Sigmoid colon (tissue), 6 donors: ENCODE measurements at regions not wholly inside any gene's neighbourhood (a gene's known extent, or its start where the extent isn't known, plus 50 kb on each side); places are given as distances from the start of the nearest gene placed in this dataset.

Source experiments
- DNase-seq: peaks from one replicate; pipeline ENCODE4 v3.0.0-alpha.2; 2019
- H3K27ac ChIP-seq, 4 donors: fragments of 200-600 bp; sonication (generic); one replicate each; pipeline ENCODE4 v1.5.1; 2016 to 2019; ENCODE audit warnings: mild to moderate bottlenecking in 1 of 4
- H3K27me3 ChIP-seq, 3 donors: fragments of 200-600 bp; sonication (generic); one replicate each; pipeline ENCODE4 v1.5.1; 2019; ENCODE audit warnings: mild to moderate bottlenecking in 1 of 3
- H3K36me3 ChIP-seq, 4 donors: fragments of 200-600 bp; sonication (generic); one replicate each; pipeline ENCODE4 v1.5.1; 2016 to 2019
- H3K4me1 ChIP-seq, 4 donors: fragments of 200-600 bp; sonication (generic); one replicate each; pipeline ENCODE4 v1.5.1; 2017 to 2019
- H3K4me3 ChIP-seq, 4 donors: fragments of 200-600 bp; sonication (generic); one replicate each; pipeline ENCODE4 v1.5.1; 2017 to 2019; ENCODE audit warnings: mild to moderate bottlenecking in 2 of 4, moderate library complexity in 1 of 4
- H3K9me3 ChIP-seq, 4 donors: fragments of 200-600 bp in 3 of 4; sonication (generic) in 3 of 4; one replicate each; pipeline versions ENCODE4 v1.5.1 to v1.6.1; 2013 to 2019
- CTCF ChIP-seq, 4 experiments: fragments of 450-650 bp in 3 of 4; fragments of 200-600 bp in 1 of 4; IDR thresholded peaks; one replicate each; pipeline ENCODE4 v1.5.1; 2016 to 2019; ENCODE audit warnings: antibody characterized with exemption in 4 of 4, mild to moderate bottlenecking in 3 of 4, moderate library complexity in 2 of 4
- EP300 ChIP-seq, 4 donors: sonication (generic); formaldehyde crosslinking; IDR thresholded peaks; one replicate each; pipeline ENCODE4 v1.6.1; 2017; ENCODE audit warnings: antibody characterized with exemption in 4 of 4
- POLR2A ChIP-seq, 2 donors: fragments of 450-650 bp; IDR thresholded peaks; one replicate each; pipeline ENCODE4 v1.6.1; 2016; ENCODE audit warnings: antibody characterized with exemption in 2 of 2, mild to moderate bottlenecking in 2 of 2, moderate library complexity in 2 of 2
- POLR2AphosphoS5 ChIP-seq, 4 donors: sonication (generic); formaldehyde crosslinking; IDR thresholded peaks; one replicate each; pipeline ENCODE4 v1.6.1; 2017; ENCODE audit warnings: antibody characterized with exemption in 4 of 4
- WGBS, 2 donors: extraction: QIAGEN DNeasy Blood & Tissue Kit; methylation state at CpG; one replicate each; pipeline ENCODE4 v1.1.7; 2013; 5-methylcytosine and 5-hydroxymethylcytosine counted together
- intact Hi-C: fragments of 100-400 bp; cut with DNase I; formaldehyde crosslinking; loops from one replicate; pipeline ENCODE4 v1.15.1; 2023
- donor health status: healthy with polysubstance abuse.
- donor health status: healthy.

GRCh38 chr10:29828440-29828894 is 193.7 kb upstream of the SVIL start:
- H3K9me3 ChIP-seq: no peaks in the 10 kb centered on the region

GRCh38 chr10:29827512-29827911 is 192.7 kb upstream of the SVIL start:
- intact Hi-C loops: no loop called here
- Histone ChIP-seq H3K4me1 (peaks cover 0 to 62% (median 35%) of the 10 kb centered on the region in 4 donors), H3K4me3 (no peak overlapping the region), H3K9me3 (no peaks in the 10 kb centered on the region), H3K27ac (peak overlapping the region in 3 of 4 donors; percentile 77 to 97 (median 96)), H3K36me3 (no peaks in the 10 kb centered on the region), H3K27me3 (no peaks in the 10 kb centered on the region)
- 93 to 95% methylated on average over 7 of the region's 7 CpGs for WGBS, 2 donors
- TF ChIP-seq CTCF (IDR thresholded peaks at IDR 0.05): no peak
- no peak for TF ChIP-seq POLR2A (IDR thresholded peaks at IDR 0.05)
- no peak for TF ChIP-seq EP300 (IDR thresholded peaks at IDR 0.05)
- no peak for TF ChIP-seq POLR2AphosphoS5 (IDR thresholded peaks at IDR 0.05)
- no peak for DNase-seq

More at GRCh38 chr10:29828440-29828894, 193.7 kb upstream of the SVIL start:
- Histone ChIP-seq H3K4me1 (peaks cover 0 to 57% (median 29%) of the 10 kb centered on the region in 4 donors), H3K27me3 (no peaks in the 10 kb centered on the region), H3K4me3 (no peak overlapping the region), H3K27ac (peak overlapping the region in 3 of 4 donors; percentile 77 to 97 (median 96)), H3K36me3 (no peaks in the 10 kb centered on the region)
- no peak for DNase-seq
- peak in 2 of 4 donors; percentile 2 to 30 for TF ChIP-seq POLR2AphosphoS5 (IDR thresholded peaks at IDR 0.05)
- no peak for TF ChIP-seq POLR2A (IDR thresholded peaks at IDR 0.05)
- intact Hi-C loops: no loop called here
- WGBS, 2 donors: 80 to 90% methylated on average over 4 of the region's 4 CpGs

- no peaks in the 10 kb centered on the region for H3K27me3 ChIP-seq
- no peaks in the 10 kb centered on the region for H3K9me3 ChIP-seq
- peak overlapping the region in 3 of 4 donors; percentile 77 to 97 (median 96) for H3K27ac ChIP-seq
Observed at GRCh38 chr10:29826801-29827450, 192.2 kb upstream of the SVIL start.

GRCh38 chr10:29826221-29826620 is 191.4 kb upstream of the SVIL start:
- WGBS, 2 donors: 94 to 95% methylated on average over 5 of the region's 5 CpGs
- DNase-seq: no peak
- Histone ChIP-seq H3K27me3 (no peaks in the 10 kb centered on the region), H3K4me3 (no peak overlapping the region), H3K27ac (peak overlapping the region in 3 of 4 donors; percentile 3 to 97 (median 96)), H3K36me3 (no peaks in the 10 kb centered on the region), H3K9me3 (no peaks in the 10 kb centered on the region), H3K4me1 (peaks cover 0 to 64% (median 43%) of the 10 kb centered on the region in 4 donors)
- TF ChIP-seq CTCF (IDR thresholded peaks at IDR 0.05): no peak
- no peak for TF ChIP-seq EP300 (IDR thresholded peaks at IDR 0.05)
- no peak for TF ChIP-seq POLR2A (IDR thresholded peaks at IDR 0.05)
- no peak for TF ChIP-seq POLR2AphosphoS5 (IDR thresholded peaks at IDR 0.05)
- intact Hi-C loops: no loop called here

More at GRCh38 chr10:29826801-29827450, 192.2 kb upstream of the SVIL start:
- intact Hi-C loops: no loop called here
- DNase-seq: no peak
- 72 to 74% methylated on average over 5 of the region's 5 CpGs for WGBS, 2 donors
- peaks cover 0 to 64% (median 39%) of the 10 kb centered on the region in 4 donors for H3K4me1 ChIP-seq
- no peak for TF ChIP-seq CTCF (IDR thresholded peaks at IDR 0.05)
- no peak for TF ChIP-seq POLR2AphosphoS5 (IDR thresholded peaks at IDR 0.05)
- TF ChIP-seq EP300 (IDR thresholded peaks at IDR 0.05): no peak
- TF ChIP-seq POLR2A (IDR thresholded peaks at IDR 0.05): no peak
- H3K36me3 ChIP-seq: no peaks in the 10 kb centered on the region
- H3K4me3 ChIP-seq: no peak overlapping the region

GRCh38 chr10:29823553-29824080 is 188.8 kb upstream of the SVIL start:
- Histone ChIP-seq H3K4me3 (no peak overlapping the region), H3K36me3 (no peaks in the 10 kb centered on the region), H3K27ac (peak overlapping the region; percentile 23 to 97 (median 96)), H3K4me1 (peaks cover 0 to 51% (median 41%) of the 10 kb centered on the region in 4 donors), H3K27me3 (no peaks in the 10 kb centered on the region), H3K9me3 (no peaks in the 10 kb centered on the region)
- intact Hi-C loops: no loop called here
- WGBS, 2 donors: 79 to 80% methylated on average over 7 of the region's 7 CpGs
- no peak for TF ChIP-seq POLR2A (IDR thresholded peaks at IDR 0.05)
- TF ChIP-seq CTCF (IDR thresholded peaks at IDR 0.05): no peak
- no peak for TF ChIP-seq EP300 (IDR thresholded peaks at IDR 0.05)
- peak in 2 of 4 donors; percentile 6 to 11 for TF ChIP-seq POLR2AphosphoS5 (IDR thresholded peaks at IDR 0.05)
- DNase-seq: no peak
